ENCODE measurements at regions not wholly inside any gene's neighbourhood (a gene's known extent, or its start where the extent isn't known, plus 50 kb on each side); places are given as distances from the start of the nearest gene placed in this dataset.

DNA sequence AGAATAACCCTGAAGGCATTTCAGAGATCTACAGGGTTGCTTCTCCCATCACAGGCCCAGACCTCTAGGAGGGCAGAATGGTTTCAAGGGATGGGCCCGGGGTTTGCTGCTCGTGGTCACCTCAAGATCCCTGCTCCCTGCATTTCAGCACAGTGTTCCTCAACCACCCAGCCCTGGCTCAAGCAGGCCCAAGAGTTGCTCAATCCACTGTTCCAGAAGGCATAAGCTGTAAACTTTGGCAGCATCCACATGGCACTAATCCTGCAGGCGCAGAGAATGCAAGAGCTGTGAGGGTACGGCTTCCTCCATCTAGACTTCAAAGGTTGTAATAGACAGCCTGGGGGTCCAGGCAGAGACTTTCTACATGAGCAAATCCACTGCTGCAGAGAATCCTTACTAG, 225.0 kb upstream of the UBASH3B start:
- TF ChIP-seq POLR2A (IDR thresholded peaks at IDR 0.05), result no peak
- no peak for TF ChIP-seq CTCF (IDR thresholded peaks at IDR 0.05)
- no peak for TF ChIP-seq POLR2AphosphoS5 (IDR thresholded peaks at IDR 0.05)

Measured in stomach (tissue), 4 donors.